NCI-H1105 treated with DMSO at 0.1 percent for 48 hours (cell line): ENCODE measurements at regions not wholly inside any gene's neighbourhood (a gene's known extent, or its start where the extent isn't known, plus 50 kb on each side); places are given as distances from the start of the nearest gene placed in this dataset.
"Not testable (repeated sequence)": the region's sequence is repeated elsewhere in the genome, so short reads cannot be mapped to it uniquely, and the experiment has no call there.

ENCODE experiments used
- DNase-seq: peaks from one replicate; lab custom pipeline; 2025; lab: John Stamatoyannopoulos, UW

- peak; percentile 68 for DNase-seq
Measured at GRCh38 chr16:48054881-48055601, 100.8 kb downstream of the ABCC12 start.

DNA sequence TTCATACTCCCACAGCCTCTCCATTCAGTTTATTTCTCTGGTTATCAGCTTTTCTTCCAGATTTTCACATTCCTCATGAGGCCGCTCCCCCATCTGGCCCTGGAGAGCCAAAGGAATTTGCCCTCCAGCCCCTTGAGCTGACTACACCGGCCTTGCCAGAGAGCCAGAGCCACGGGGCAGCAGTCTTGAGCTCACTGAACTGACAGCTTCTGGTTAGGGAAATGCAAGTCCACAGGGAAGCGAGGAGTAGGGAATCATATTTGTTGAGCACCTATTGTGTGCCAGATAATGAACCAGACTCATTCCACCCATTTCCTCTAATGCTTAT, 102.4 kb downstream of the ABCC12 start:
- no peak for DNase-seq

DNA sequence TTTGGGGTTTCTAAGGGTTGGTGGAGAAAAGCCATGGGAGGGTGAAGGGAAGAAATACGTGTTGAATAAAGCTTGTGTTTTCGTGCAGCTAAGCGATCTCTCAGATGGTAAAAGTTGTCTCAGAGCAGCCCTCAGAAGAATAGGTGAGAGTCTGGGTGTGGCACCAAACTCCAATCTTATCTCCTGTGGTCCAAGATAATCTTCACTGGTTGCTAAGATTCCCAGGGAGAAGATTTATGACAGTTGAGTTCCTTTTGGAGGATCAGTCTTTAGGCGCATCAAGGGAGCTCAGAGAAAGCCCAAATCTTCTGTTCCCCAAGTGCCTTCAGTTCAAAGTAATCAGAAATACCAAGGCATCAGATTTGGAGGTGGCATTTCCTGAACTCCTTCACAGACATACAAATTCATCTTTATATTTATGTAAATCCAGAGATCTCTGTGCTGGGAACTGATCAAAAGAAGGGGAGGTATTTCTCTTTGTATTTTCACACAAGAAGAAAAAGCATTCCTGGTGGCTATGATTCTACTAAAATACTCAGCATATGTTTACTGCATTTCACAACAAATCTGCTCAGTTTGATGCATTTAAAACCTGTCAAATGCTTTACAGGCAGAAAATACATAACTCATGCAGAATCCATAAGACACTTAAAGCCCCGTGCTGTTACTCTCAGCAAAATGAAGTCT, 102.9 kb downstream of the ABCC12 start:
- DNase-seq = no peak

- DNase-seq = no peak
Measured at GRCh38 chr16:48050871-48051270, 104.9 kb downstream of the ABCC12 start.

DNA sequence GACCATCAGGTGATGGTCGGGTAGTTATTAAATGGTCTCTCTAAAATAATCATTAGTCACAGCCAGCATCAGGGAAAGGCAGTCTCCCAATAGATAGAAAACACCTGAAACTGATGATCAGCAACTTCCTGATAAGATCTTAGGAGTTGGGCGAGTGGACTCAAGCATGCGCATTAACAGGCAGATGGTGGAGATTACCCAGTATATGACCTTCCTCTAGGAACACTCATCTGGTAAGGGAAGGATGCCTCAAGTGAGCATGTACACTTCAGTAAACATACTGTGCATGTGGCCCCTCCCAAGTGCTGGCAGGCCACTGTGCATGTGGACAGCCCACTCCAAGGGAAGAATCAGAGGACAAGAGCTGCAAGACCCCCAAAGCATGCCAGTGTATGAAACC, 105.9 kb downstream of the ABCC12 start:
- DNase-seq = no peak

DNA sequence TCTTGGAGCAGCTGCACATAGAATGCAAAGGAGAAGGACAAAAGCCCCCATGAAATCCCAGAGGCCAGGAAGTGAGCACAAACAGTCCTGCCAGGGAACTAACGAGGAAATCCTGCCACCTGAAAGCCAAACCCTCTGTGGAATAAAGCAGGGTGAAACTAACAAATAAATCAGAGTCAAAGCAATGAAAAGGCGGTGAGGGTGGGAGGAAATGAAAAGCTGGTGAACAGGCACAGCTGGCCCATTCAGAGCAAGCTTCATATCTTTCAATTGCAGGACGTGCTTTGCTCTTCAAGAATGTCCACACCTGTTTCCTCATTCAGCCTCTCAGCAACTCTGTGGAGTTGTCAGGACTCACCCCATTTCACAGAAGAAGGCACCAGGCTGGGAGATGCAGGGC, 108.1 kb downstream of the ABCC12 start:
- no peak for DNase-seq

DNA sequence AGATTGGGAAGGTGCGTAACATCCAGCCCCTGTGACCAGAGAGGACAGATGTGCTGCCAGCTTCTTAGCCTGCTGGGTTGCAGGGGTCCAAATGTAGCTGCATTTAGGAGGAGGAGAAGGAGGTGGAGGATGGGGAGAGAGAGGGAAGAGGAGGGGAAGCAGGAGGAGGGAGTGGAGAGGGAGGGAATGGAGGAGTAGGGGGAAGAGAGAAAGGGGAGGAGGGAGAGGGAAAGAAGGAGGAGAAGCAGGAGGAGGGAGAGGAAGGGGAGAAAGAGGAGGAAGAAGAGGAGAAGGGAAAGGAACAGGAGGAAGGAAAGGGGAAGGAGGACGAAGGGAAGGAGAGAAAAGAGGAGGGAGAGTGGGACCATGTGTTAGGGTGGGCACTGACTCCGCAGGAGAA, 108.6 kb downstream of the ABCC12 start:
- no peak for DNase-seq

DNA sequence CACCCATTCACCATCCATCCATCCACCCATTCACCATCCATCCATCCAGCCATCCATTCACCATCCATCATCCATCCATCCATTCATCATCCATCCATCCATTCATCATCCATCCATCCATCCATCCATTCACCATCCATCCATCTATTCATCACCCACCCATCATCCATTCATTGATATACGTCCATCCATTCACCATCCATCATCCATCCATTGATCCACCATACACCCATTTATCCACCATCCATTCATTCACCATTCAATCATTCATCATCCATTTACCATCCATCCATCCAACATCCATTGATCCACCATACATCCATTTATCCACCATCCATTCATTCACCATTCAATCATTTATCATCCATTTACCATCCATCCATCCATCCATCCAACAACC, 111.7 kb downstream of the ABCC12 start:
- no peak for DNase-seq

DNA sequence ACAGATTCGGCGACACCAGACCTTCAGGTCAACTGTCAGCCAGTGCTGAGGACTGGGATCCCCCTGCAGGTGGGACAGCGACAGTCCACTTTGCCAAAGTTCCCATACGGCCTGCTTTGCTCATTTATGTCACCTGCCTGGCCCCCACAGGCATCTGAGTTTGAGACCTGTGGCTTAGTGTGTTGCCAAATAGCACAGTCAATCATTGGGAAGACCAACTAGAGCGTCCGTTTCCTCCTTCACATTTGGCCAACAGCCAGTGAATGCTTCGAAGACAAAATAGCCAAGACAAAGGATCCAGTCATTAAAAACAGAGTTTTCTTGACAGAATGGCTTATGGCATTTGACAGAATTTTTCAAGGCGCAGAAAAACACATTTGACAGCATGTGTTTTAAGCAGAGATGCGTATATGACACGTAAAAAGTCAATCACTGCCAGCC, 113.8 kb downstream of the ABCC12 start:
- peak; percentile 83 for DNase-seq

DNA sequence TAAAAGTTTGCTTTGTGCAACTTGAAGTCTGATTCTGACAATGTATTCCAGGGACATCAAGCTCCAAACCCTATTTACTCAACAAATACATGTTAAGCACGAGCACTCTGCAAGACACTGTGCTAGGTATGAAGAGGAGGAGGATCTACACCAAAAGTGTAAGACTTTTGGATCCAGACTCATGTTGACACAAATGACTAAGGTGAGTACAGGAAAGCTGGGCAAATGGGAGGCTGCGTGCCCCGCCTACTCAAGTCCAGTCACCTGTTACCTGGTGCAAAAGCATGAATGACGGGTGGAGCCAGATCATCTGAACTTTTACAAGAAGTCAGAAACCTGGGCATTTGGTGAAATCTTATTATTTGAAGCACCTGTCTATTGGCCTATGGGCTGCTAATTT, 120.7 kb downstream of the ABCC12 start:
- no peak for DNase-seq

- DNase-seq = no peak
Measured at GRCh38 chr16:48030926-48031325, 124.9 kb downstream of the ABCC12 start.

DNA sequence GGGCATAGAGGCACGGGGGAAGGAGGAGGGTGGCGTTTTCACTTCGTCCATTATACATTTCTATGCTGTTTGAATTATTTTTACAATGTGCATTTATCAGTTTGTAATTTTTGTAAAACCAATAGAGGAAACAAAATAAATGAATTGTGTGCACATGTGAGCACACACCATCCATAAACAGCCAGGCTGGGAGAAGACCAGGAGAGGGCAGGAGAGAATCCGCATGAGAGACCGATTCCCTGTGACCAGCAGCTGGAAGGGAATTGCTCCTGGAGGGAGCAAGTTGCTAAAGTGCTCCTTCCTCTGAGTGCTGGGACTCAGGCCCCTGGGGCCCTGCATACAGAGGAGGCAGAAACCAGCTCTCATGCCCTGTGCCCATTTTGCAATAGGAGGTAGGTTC, 126.0 kb downstream of the ABCC12 start:
- no peak for DNase-seq

- DNase-seq = no peak
Measured at GRCh38 chr16:48025359-48025758, 130.4 kb downstream of the ABCC12 start.

GRCh38 chr16:48024042-48024441, 131.8 kb downstream of the ABCC12 start:
- DNase-seq = no peak

- DNase-seq = no peak
Measured at GRCh38 chr16:48022496-48022895, 133.3 kb downstream of the ABCC12 start.

- DNase-seq = not testable (repeated sequence)
Measured at GRCh38 chr16:48020617-48021016, 135.2 kb downstream of the ABCC12 start.

- no peak for DNase-seq
Measured at GRCh38 chr16:48014349-48015135, 141.3 kb downstream of the ABCC12 start.

DNA sequence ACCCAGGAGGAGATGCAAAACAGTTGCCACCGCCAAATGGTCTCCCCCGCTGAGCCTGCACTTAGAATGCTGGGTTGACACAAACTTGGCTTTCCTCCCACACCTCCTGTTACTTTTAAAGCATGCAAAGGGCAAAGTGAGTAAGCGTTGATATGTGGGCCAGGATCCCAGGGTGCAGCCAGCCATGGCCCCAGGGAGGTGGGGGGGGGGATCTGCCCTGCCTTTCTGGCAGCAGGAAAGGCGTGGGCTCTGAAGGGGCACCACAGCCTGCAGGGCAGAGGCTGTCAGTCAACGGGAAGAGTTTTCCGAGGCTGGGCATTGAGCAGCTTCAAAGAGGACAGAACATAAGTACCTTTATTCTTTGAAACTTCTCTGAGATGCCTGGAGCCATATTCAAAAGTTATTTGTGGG, 142.3 kb downstream of the ABCC12 start:
- no peak for DNase-seq

GRCh38 chr16:48011878-48012658, 143.7 kb downstream of the ABCC12 start:
- no peak for DNase-seq

- DNase-seq = no peak
Measured at GRCh38 chr16:48011466-48011865, 144.3 kb downstream of the ABCC12 start.

DNA sequence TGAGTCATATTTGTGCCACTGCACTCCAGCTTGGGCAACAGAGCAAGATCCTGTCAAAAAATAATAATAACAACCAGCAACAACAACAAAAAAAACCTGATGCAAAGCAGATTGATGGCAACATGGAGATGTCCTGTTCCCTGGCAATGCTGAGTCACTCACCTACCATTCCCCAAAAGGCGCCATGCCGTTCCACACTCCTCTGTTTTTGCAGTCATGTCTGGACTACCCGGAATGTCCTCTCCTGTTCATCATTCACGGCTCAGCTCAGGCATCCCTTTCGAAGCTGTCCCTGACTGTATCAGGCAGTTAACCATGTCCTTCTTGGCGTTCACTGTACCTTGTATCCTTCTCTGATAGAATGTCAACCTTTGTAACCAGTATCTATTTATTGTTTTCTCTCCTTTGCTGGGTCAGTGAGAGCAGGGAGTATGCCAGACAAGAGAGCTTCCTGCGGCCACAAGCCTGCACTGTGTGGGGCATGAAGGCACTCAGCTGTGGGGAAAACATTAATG, 147.7 kb downstream of the ABCC12 start:
- DNase-seq = no peak

DNA sequence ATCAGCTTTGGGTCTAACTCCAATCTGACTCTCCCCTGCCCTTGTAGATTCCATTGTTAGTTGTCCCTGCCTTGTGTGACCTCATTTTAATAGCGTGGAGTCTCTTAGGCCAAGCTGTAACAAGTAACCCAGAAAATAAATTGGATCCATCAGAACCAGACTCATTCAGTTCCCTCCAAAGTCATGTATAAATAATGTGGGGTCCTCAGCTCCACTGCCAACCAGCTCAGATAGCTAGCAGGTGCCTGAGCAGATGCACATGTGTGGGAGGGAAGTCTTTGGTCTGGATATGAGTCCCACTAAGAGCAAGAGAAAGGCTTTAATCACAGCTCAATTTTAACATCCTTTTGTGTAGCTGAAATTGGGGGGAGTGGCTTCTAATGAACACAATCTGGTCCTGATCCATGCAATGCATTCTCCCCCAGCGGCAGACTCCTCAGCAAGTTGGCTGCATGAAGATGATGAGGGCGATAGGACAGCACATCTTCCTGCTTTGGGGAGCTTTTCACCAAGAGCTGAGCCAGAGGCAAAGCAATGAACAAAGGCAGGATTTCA, 151.6 kb downstream of the ABCC12 start:
- DNase-seq = no peak
